A673 (cell line): ENCODE measurements at regions not wholly inside any gene's neighbourhood (a gene's known extent, or its start where the extent isn't known, plus 50 kb on each side); places are given as distances from the start of the nearest gene placed in this dataset.

ENCODE experiments used
- BruUV-seq: library from RNA; stranded (reverse); fragments of 400-500 nt; replicated peaks from 2 replicates; lab custom pipeline; 2021; lab: Mats Ljungman, UMichigan
- CTCF ChIA-PET: fragments of 300-600 bp; sonication (Branson Sonifier 250); formaldehyde crosslinking; loops from one replicate; lab custom pipeline; 2022; ENCODE audit warnings: antibody characterized with exemption; lab: Charles Lee
- POLR2A ChIA-PET: fragments of 300-600 bp; sonication (Branson Sonifier 250); formaldehyde crosslinking; loops from one replicate; lab custom pipeline; 2022; ENCODE audit warnings: antibody characterized with exemption; ENCODE audit not compliant: low non-redundant PET; lab: Charles Lee
- DNase-seq: peaks from one replicate; pipeline ENCODE4 v3.0.0-alpha.2; 2015; ENCODE audit warnings: low spot score
- H3K27ac ChIP-seq: fragments of 200-600 bp; sonication (generic); 2 replicates; pipeline ENCODE4 v1.5.1; 2016; ENCODE audit warnings: mixed run types, low read depth, mild to moderate bottlenecking, mixed read lengths, antibody characterized with exemption, low read length; ENCODE audit not compliant: poor library complexity, severe bottlenecking
- H3K27me3 ChIP-seq: fragments of 200-600 bp; sonication (generic); replicated peaks from 2 replicates; pipeline ENCODE4 v1.6.1; 2017; ENCODE audit warnings: mixed run types, low read depth, mild to moderate bottlenecking, mixed read lengths, antibody characterized with exemption, low read length; ENCODE audit not compliant: insufficient read depth, poor library complexity
- H3K36me3 ChIP-seq: fragments of 200-600 bp; sonication (generic); 2 replicates; pipeline ENCODE4 v1.6.1; 2016; ENCODE audit warnings: mixed run types, mild to moderate bottlenecking, mixed read lengths, antibody characterized with exemption, low read length; ENCODE audit not compliant: insufficient read depth, poor library complexity, severe bottlenecking
- H3K4me1 ChIP-seq: fragments of 200-600 bp; sonication (generic); 2 replicates; pipeline ENCODE4 v1.6.1; 2017; ENCODE audit warnings: mixed run types, mild to moderate bottlenecking, mixed read lengths, antibody characterized with exemption, low read length; ENCODE audit not compliant: insufficient read depth, poor library complexity, severe bottlenecking
- H3K4me3 ChIP-seq: fragments of 200-600 bp; sonication (generic); 2 replicates; pipeline ENCODE4 v1.5.1; 2016; ENCODE audit warnings: low read depth, mixed run types, mild to moderate bottlenecking, mixed read lengths, low read length; ENCODE audit not compliant: poor library complexity, severe bottlenecking
- H3K9me3 ChIP-seq: fragments of 200-600 bp; sonication (generic); 2 replicates; pipeline ENCODE4 v1.6.1; 2016; ENCODE audit warnings: mixed run types, low read depth, mild to moderate bottlenecking, mixed read lengths, antibody characterized with exemption, low read length; ENCODE audit not compliant: poor library complexity, severe bottlenecking
- EZH2 ChIP-seq: fragments of 200-600 bp; sonication (generic); IDR thresholded peaks from 2 replicates; pipeline ENCODE4 v1.6.1; 2017; ENCODE audit warnings: borderline replicate concordance, low read depth, mild to moderate bottlenecking, mixed read lengths, antibody characterized with exemption, low read length; ENCODE audit not compliant: poor library complexity, severe bottlenecking
- intact Hi-C: fragments of 100-400 bp; cut with micrococcal nuclease; formaldehyde crosslinking; loops from one replicate; pipeline ENCODE4 v1.10.0; 2022; ENCODE audit not compliant: unreplicated experiment
- TF ChIP-seq, protein P1 (sequence below): fragments of 300-800, 200-600 bp; sonication (generic); conservative IDR thresholded peaks from 2 replicates; pipeline ENCODE4 v1.5.1; 2017; ENCODE audit warnings: low read depth, mild to moderate bottlenecking, antibody characterized with exemption, low read length, moderate library complexity, mixed read lengths

DNA sequence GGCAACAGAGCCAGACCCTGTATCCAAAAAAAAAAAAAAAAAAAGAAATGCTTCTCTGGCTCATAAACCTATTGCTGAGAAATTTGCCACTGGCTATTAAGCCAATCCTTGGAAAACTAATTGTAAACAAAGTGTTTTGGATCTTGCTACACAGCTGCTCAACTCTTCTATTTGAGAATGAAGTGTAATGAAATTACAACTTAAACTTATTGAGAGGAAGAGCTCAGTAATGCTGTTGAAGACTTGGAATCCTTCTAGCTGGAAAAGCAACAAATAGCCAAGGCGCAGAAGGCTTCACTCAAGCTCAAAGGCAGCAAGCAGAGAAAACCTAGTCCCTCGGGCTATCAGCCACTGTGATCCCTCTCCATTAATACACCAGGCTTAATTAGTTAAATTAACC lies 99.6 kb upstream of the ZNF438 start:
- no peaks in the 10 kb centered on the region for H3K9me3 ChIP-seq
- H3K4me1 ChIP-seq, result peaks cover 13% of the 10 kb centered on the region
- CTCF ChIA-PET, result interaction anchor here (0.7 kb wide), 1 partner anchor 444 kb away, joined by 3 read pairs; no protein-coding TSS in a partner anchor
- H3K27me3 ChIP-seq, result no peaks in the 10 kb centered on the region
- no peaks in the 10 kb centered on the region for H3K36me3 ChIP-seq
- TF ChIP-seq EZH2, result no peak
- POLR2A ChIA-PET, result no interaction called here
- no peak overlapping the region for H3K27ac ChIP-seq
- no peak overlapping the region for H3K4me3 ChIP-seq
- no TSS peak for BruUV-seq
- intact Hi-C loops, result no loop called here
- no peak for DNase-seq

DNA sequence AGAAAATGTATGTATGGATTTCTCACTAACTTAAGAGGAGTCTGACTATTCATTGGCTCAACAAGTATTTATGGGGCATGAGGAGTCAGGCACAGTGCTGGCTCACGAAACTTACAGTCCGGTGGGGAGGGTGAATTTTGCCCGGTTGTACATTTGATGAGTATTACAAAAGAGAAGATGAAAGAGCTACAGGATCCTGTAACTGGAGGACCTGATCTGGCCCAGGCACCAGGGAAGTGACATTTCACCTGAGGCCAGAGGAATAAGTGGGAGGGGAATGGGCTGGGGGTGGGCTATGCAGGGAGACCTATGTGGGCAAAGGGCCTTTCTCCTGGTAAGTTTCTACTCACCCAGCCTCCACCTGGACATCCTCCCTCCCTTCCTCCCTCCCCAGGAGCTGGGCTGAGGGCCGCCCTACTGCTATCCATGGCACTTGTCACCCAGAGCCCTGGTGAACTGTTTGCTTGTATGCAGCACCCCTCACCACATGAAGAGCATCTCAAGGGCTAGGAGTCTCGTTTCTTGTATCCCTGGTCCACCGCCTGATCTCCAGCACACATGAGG lies 101.1 kb upstream of the ZNF438 start:
- intact Hi-C loops, result no loop called here
- no peak overlapping the region for H3K27ac ChIP-seq
- H3K36me3 ChIP-seq, result no peaks in the 10 kb centered on the region
- no TSS peak for BruUV-seq
- ChIA-PET POLR2A (no interaction called here), CTCF (no interaction called here)
- no peaks in the 10 kb centered on the region for H3K9me3 ChIP-seq
- H3K4me3 ChIP-seq, result no peak overlapping the region
- DNase-seq, result no peak
- H3K27me3 ChIP-seq, result no peaks in the 10 kb centered on the region
- H3K4me1 ChIP-seq, result peaks cover 13% of the 10 kb centered on the region
- TF ChIP-seq EZH2, result no peak
- TF ChIP-seq, protein P1, sequence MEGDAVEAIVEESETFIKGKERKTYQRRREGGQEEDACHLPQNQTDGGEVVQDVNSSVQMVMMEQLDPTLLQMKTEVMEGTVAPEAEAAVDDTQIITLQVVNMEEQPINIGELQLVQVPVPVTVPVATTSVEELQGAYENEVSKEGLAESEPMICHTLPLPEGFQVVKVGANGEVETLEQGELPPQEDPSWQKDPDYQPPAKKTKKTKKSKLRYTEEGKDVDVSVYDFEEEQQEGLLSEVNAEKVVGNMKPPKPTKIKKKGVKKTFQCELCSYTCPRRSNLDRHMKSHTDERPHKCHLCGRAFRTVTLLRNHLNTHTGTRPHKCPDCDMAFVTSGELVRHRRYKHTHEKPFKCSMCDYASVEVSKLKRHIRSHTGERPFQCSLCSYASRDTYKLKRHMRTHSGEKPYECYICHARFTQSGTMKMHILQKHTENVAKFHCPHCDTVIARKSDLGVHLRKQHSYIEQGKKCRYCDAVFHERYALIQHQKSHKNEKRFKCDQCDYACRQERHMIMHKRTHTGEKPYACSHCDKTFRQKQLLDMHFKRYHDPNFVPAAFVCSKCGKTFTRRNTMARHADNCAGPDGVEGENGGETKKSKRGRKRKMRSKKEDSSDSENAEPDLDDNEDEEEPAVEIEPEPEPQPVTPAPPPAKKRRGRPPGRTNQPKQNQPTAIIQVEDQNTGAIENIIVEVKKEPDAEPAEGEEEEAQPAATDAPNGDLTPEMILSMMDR, result no peak

DNA sequence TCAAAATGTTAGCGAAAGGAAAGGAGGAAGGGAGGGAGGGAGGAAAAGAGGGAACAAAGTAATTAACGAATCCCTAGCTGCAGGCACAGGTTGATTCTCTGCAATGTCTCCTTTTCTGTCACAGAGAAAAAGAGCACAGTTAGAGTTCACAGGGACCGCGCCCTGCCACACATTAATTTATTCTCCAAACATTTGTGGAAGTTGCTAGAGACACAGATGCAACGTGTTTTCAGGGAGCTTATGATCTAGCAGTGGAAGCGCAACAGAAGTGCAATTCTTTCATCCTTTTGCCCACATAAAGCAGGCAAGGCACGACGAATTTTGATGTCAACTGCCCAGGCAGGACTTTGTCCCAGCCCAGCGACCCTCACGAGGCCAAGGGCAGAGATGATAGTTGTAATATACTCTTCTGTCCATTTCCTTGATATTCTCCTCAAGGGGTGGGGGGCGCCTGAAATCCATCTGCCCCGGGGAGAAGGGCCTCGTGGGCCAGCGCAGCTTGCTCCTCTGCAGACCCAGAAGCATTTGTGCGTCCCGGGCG lies 101.7 kb upstream of the ZNF438 start:
- no TSS peak for BruUV-seq

More for the DNA sequence above, 101.7 kb upstream of the ZNF438 start:
- Histone ChIP-seq H3K27ac (no peak overlapping the region), H3K4me3 (no peak overlapping the region), H3K36me3 (no peaks in the 10 kb centered on the region), H3K27me3 (no peaks in the 10 kb centered on the region), H3K4me1 (peaks cover 13% of the 10 kb centered on the region), H3K9me3 (no peaks in the 10 kb centered on the region)
- intact Hi-C loops, result no loop called here
- TF ChIP-seq, protein P1, result no peak
- no peak for TF ChIP-seq EZH2
- no peak for DNase-seq
- ChIA-PET CTCF (no interaction called here), POLR2A (no interaction called here)
